GM21717 (cell line): ENCODE measurements at regions not wholly inside any gene's neighbourhood (a gene's known extent, or its start where the extent isn't known, plus 50 kb on each side); places are given as distances from the start of the nearest gene placed in this dataset.
"Not testable (repeated sequence)": the region's sequence is repeated elsewhere in the genome, so short reads cannot be mapped to it uniquely, and the experiment has no call there.

ENCODE experiments used
- ATAC-seq: cut with Tn5 transposase; IDR thresholded peaks from one replicate; pipeline ENCODE4 v1.9.1; 2021; ENCODE audit warnings: mild to moderate bottlenecking, moderate library complexity; ENCODE audit not compliant: unreplicated experiment

- ATAC-seq, result no peak
Measured at GRCh38 chr13:21228738-21229137, 52.3 kb downstream of the MRPL57 start.

GRCh38 chr13:21229241-21230024, 53.0 kb downstream of the MRPL57 start:
- ATAC-seq, result no peak

GRCh38 chr13:21230516-21230915, 54.1 kb downstream of the MRPL57 start:
- no peak for ATAC-seq

GRCh38 chr13:21231426-21231940, 55.0 kb downstream of the MRPL57 start:
- no peak for ATAC-seq

- no peak for ATAC-seq
Measured at GRCh38 chr13:21232196-21232595, 55.7 kb downstream of the MRPL57 start.

GRCh38 chr13:21232599-21232998, 56.1 kb downstream of the MRPL57 start:
- no peak for ATAC-seq

- no peak for ATAC-seq
Measured at GRCh38 chr13:21233086-21233485, 56.6 kb downstream of the MRPL57 start.

GRCh38 chr13:21234526-21234925, 58.1 kb downstream of the MRPL57 start:
- no peak for ATAC-seq

GRCh38 chr13:21235174-21235573, 58.7 kb downstream of the MRPL57 start:
- ATAC-seq, result no peak

- no peak for ATAC-seq
Measured at GRCh38 chr13:21237081-21237480, 60.6 kb downstream of the MRPL57 start.

- no peak for ATAC-seq
Measured at GRCh38 chr13:21238267-21238666, 61.8 kb downstream of the MRPL57 start.

- no peak for ATAC-seq
Measured at GRCh38 chr13:21240586-21240985, 64.1 kb downstream of the MRPL57 start.

GRCh38 chr13:21242236-21242635, 65.8 kb downstream of the MRPL57 start:
- no peak for ATAC-seq

- ATAC-seq, result no peak
Measured at GRCh38 chr13:21243045-21243897, 66.8 kb downstream of the MRPL57 start.

- ATAC-seq, result not testable (repeated sequence)
Measured at GRCh38 chr13:21243898-21244184, 67.4 kb downstream of the MRPL57 start.

GRCh38 chr13:21246761-21247452, 70.4 kb downstream of the MRPL57 start:
- ATAC-seq, result no peak

- no peak for ATAC-seq
Measured at GRCh38 chr13:21256351-21256761, 79.9 kb downstream of the MRPL57 start.

GRCh38 chr13:21256891-21257290, 80.4 kb downstream of the MRPL57 start:
- ATAC-seq, result no peak

- no peak for ATAC-seq
Measured at GRCh38 chr13:21259571-21260455, 83.4 kb downstream of the MRPL57 start.

- ATAC-seq, result not testable (repeated sequence)
Measured at GRCh38 chr13:21260561-21261290, 84.3 kb downstream of the MRPL57 start.
